GM18520 (cell line): ENCODE measurements at regions not wholly inside any gene's neighbourhood (a gene's known extent, or its start where the extent isn't known, plus 50 kb on each side); places are given as distances from the start of the nearest gene placed in this dataset.
"Not testable (repeated sequence)": the region's sequence is repeated elsewhere in the genome, so short reads cannot be mapped to it uniquely, and the experiment has no call there.

Source experiments
- ATAC-seq: cut with Tn5 transposase; IDR thresholded peaks from one replicate; pipeline ENCODE4 v1.9.1; 2021; ENCODE audit not compliant: unreplicated experiment

DNA sequence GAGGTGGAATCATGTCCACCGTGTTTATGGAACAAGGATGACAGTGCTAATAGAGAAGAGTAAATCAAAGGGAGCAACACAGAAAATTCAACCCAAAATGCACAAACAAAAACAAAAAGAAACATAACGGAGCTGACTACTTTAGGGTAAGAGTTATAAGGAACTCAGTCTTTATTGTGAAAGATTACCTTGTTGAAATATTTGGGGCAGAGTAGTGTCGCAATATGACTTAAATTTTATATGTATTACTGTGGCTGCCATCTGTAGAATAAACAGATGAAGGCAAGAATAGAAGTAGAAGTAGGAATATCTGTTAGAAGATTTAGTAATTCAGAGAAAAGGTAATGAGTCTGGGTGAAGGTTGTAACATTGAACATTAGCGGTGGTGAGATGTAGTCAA lies 913.9 kb downstream of the BRINP3 start:
- no peak for ATAC-seq

GRCh38 chr1:189567890-189568289 lies 909.8 kb downstream of the BRINP3 start:
- no peak for ATAC-seq

DNA sequence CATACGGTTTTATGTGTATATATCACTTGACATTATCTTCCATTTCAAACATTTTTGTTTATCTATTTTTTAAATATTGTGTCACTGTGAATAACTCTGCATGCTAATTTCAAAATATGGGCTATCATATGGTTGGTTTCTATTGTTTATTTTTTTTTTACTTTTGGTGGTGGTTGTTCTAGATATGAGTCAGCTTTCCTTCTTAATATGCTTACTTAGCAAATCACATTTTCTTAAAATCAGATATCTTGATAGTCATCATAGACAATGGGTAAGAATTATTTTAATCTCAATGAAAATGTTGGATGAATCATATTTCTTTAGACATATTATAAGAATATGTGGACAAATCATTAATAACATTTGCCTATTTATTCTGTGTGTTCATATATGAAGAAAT lies 881.5 kb downstream of the BRINP3 start:
- no peak for ATAC-seq

DNA sequence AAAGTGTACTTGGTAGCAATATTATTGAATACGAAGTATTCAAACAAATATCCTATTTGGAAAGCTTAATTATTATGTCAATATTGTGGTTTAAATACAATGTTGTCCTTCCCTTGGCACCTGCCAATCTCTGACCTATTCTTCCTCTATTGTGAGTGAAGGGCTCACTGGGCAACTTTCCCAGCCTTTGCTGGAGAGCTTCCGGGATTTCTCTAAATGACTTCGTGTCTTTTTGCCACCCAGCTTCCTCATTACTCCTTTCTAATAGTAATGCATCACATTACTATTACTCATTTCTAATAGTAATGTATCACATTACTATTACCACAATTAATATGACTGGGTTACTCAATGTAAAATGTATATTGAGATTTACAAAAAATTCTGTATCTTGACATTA lies 880.6 kb downstream of the BRINP3 start:
- no peak for ATAC-seq

GRCh38 chr1:189605226-189605625 lies 872.4 kb downstream of the BRINP3 start:
- no peak for ATAC-seq

GRCh38 chr1:189606047-189606446 lies 871.6 kb downstream of the BRINP3 start:
- ATAC-seq, result no peak

GRCh38 chr1:189606795-189607476 lies 870.7 kb downstream of the BRINP3 start:
- ATAC-seq, result no peak

- ATAC-seq, result no peak
These were observed 870.1 kb downstream of the BRINP3 start for GRCh38 chr1:189607477-189608096.

DNA sequence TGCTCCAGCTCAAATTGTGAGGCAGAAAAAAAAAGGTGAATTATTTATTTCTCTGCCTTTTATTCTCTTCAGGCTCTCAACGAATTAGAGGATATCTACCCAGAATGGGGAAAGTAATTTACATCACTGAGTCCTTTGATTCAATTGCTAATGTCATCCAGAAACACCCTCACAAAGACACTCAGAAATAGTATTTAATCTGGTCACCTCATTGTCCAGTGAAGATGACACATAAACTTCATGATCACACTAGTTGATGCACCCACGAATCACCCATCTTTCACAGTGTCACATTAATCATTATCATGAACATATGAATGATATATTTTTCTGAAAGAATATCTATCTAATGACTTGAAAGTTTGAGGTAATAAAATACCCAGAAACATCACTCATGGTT lies 868.5 kb downstream of the BRINP3 start:
- no peak for ATAC-seq

DNA sequence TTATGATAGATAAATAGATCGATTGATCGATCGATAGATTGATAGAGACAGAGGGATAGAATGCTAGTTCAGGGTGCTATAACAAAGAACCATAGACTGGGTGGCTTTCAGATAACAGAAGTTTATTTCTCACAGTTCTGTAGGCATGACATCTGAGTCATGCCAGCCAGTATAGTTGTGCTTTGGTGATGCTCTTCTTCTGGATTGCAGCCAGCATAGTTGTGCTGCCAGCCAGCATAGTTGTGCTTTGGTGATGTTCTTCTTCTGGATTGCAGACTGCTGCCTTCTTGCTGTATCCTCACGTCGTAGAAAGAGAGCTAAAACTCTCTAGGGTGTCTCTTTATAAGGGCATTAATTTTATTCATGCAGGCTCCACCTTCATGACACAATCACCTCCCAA lies 860.8 kb downstream of the BRINP3 start:
- no peak for ATAC-seq

- no peak for ATAC-seq
These were observed 857.9 kb downstream of the BRINP3 start for GRCh38 chr1:189619682-189620332.

DNA sequence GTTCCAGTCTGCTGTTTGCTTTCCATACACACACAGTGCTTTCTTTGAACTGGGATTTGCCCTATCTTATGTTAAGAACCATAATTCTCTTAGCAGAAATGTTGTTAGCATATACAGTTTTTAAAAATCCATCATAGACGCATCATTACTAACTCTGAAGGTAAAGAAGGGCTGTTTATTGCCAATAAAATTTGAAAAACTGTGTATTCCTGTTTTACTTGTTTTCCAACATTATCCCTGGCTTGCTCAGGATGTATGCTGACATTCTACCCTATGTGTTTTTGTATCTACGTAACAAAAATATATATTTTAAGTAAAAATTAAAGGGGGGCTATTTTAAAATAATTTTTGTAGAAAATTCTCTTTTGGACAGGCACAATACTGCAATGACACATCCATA lies 857.2 kb downstream of the BRINP3 start:
- ATAC-seq, result no peak

GRCh38 chr1:189623336-189623735 lies 854.3 kb downstream of the BRINP3 start:
- no peak for ATAC-seq

DNA sequence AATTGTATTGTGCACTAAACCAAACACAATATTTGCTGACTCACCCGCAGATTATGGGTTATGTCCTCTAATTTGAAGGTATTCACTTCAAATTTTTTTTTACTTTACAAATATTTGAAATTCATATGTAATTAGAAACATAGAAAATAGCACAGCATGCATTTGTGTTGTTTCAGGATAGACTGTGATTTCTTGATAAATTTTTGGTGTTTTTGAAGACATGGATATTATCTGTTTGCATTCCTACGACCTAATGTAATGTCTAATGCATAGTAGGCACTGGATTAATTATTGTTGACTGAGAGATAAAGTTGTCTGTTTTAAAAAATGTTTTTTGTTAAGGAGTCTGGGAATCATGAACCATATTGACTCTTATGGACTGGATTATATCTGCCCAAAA lies 850.2 kb downstream of the BRINP3 start:
- ATAC-seq, result no peak

GRCh38 chr1:189628857-189629256 lies 848.8 kb downstream of the BRINP3 start:
- ATAC-seq, result no peak

GRCh38 chr1:189633658-189634057 lies 844.0 kb downstream of the BRINP3 start:
- no peak for ATAC-seq

DNA sequence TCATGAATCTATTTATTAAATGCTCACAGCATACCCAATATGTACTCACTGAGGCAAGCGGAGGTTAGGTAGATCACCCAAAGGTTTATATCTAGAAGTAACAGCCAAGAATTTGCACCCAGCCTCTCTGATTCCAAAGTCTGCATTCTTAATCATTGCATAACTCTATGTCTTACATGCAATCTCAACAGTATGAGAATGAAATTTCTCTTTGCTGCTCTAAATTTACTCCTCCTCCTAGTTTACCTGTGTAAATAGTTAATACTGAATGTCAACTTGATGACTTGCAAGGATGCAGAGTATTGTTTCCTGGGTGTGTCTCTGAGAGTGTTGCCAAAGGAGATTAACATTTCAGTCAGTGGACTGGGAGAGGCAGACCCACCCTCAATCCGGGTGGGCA lies 840.6 kb downstream of the BRINP3 start:
- no peak for ATAC-seq

DNA sequence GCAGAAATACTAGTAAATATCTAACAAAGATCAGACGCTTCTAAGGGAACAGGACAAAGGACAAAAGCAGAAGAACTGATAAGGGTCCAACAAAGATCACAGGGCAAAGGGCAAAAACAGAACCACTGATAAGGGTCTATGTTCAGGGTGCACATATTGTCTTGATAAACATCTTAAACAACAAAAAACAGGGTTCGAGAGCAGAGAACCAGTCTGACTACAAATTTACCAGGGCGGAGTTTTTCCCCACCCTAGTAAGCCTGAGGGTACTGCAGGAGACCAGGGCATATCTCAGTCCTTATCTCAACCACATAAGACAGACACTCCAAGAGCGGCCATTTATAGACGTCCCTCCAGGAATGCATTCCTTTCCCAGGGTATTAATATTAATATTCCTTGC lies 833.5 kb downstream of the BRINP3 start:
- not testable (repeated sequence) for ATAC-seq

DNA sequence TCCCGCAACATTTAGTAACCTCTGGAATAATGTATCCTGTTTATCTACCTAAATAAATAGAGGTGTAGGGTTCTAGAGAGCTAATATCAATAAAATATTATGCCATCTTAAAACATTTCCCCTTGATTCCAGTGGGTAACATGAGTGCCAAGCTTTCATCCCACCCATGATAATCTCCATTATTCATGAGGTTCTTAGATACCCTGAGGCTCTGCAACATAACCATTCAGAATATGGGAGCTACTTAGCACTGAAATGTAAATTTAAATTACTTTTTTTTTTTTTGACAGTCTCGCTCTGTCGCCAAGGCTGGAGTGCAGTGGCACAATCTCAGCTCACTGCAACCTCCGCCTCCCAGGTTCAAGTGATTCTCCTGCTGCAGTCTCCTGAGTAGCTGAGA lies 832.7 kb downstream of the BRINP3 start:
- no peak for ATAC-seq

- ATAC-seq, result no peak
These were observed 831.6 kb downstream of the BRINP3 start for GRCh38 chr1:189646066-189646465.

DNA sequence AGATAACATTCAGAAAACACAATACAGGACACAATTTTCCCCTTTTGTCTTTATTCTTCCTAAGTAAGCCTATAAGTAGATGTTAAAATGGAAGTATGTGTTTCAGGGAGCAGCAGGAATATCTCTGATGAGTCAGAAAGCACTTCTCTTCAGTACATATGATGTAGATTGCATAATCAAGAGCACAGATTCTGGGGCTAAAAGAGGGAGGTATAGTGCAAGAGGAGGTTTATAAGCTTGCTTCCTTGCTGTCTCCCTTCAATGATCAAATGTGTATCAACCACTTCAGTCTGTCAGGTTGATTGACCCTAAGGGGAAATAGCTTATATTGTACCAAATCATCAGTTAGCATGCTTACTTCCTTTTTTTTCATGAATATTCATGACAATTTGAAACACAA lies 822.8 kb downstream of the BRINP3 start:
- no peak for ATAC-seq
